ENCODE measurements at regions not wholly inside any gene's neighbourhood (a gene's known extent, or its start where the extent isn't known, plus 50 kb on each side); places are given as distances from the start of the nearest gene placed in this dataset.

DNA sequence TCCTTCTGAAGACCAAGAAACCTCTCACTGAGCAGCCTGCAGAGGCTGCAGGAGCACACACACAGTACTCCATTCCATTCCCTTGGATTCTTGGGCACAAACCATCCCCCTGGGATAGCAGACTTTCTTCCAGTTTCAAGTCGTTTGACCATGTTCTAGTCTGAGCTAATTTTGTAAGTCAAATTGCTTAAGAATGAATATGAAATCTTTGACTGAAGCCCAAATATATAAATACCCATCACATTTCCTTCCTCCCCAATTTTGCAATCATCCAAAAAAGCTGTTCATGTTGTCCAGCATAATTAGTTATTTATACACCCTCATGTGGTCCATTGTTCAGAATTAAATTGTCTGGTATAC, 231.2 kb upstream of the TPRG1 start:
- H3K4me1 ChIP-seq (ENCODE audit: control insufficient read depth, insufficient read depth, low read length): peaks cover 14% of the 10 kb centered on the region
- no peak overlapping the region for H3K9ac ChIP-seq (ENCODE audit: low read length)
- H3K27ac ChIP-seq (ENCODE audit: low read depth, low read length): no peak overlapping the region
- H3K27me3 ChIP-seq (ENCODE audit: control insufficient read depth, insufficient read depth, low read length): no peaks in the 10 kb centered on the region
- no peaks in the 10 kb centered on the region for H3K36me3 ChIP-seq (ENCODE audit: control insufficient read depth, insufficient read depth, low read length)
- H3K9me3 ChIP-seq (ENCODE audit: control insufficient read depth, insufficient read depth, low read depth, low read length): no peaks in the 10 kb centered on the region
- H3K4me3 ChIP-seq (ENCODE audit: low read depth, low read length): no peak overlapping the region

GRCh38 chr3:188941103-188941502, 230.7 kb upstream of the TPRG1 start:
- no peaks in the 10 kb centered on the region for H3K9me3 ChIP-seq (ENCODE audit: control insufficient read depth, insufficient read depth, low read depth, low read length)
- no peak overlapping the region for H3K27ac ChIP-seq (ENCODE audit: low read depth, low read length)
- no peaks in the 10 kb centered on the region for H3K27me3 ChIP-seq (ENCODE audit: control insufficient read depth, insufficient read depth, low read length)
- H3K4me3 ChIP-seq (ENCODE audit: low read depth, low read length): no peak overlapping the region
- no peaks in the 10 kb centered on the region for H3K36me3 ChIP-seq (ENCODE audit: control insufficient read depth, insufficient read depth, low read length)
- no peak overlapping the region for H3K9ac ChIP-seq (ENCODE audit: low read length)
- H3K4me1 ChIP-seq (ENCODE audit: control insufficient read depth, insufficient read depth, low read length): peaks cover 14% of the 10 kb centered on the region

- Histone ChIP-seq H3K9ac (ENCODE audit: low read length) (no peak overlapping the region), H3K27me3 (ENCODE audit: control insufficient read depth, insufficient read depth, low read length) (0 out of 2 replicates have a peak, but pooled peaks cover 3% of the 10 kb centered on the region), H3K9me3 (ENCODE audit: control insufficient read depth, insufficient read depth, low read depth, low read length) (no peaks in the 10 kb centered on the region), H3K4me3 (ENCODE audit: low read depth, low read length) (no peak overlapping the region), H3K36me3 (ENCODE audit: control insufficient read depth, insufficient read depth, low read length) (no peaks in the 10 kb centered on the region), H3K4me1 (ENCODE audit: control insufficient read depth, insufficient read depth, low read length) (peaks cover 14% of the 10 kb centered on the region), H3K27ac (ENCODE audit: low read depth, low read length) (no peak overlapping the region)
Observed at GRCh38 chr3:188942191-188942590, 229.6 kb upstream of the TPRG1 start.

GRCh38 chr3:188943591-188943990, 228.2 kb upstream of the TPRG1 start:
- no peak overlapping the region for H3K27ac ChIP-seq (ENCODE audit: low read depth, low read length)
- no peaks in the 10 kb centered on the region for H3K36me3 ChIP-seq (ENCODE audit: control insufficient read depth, insufficient read depth, low read length)

GRCh38 chr3:188944108-188944507, 227.7 kb upstream of the TPRG1 start:
- Histone ChIP-seq H3K27me3 (ENCODE audit: control insufficient read depth, insufficient read depth, low read length) (0 out of 2 replicates have a peak, but pooled peaks cover 3% of the 10 kb centered on the region), H3K36me3 (ENCODE audit: control insufficient read depth, insufficient read depth, low read length) (no peaks in the 10 kb centered on the region), H3K9ac (ENCODE audit: low read length) (no peak overlapping the region), H3K27ac (ENCODE audit: low read depth, low read length) (no peak overlapping the region), H3K9me3 (ENCODE audit: control insufficient read depth, insufficient read depth, low read depth, low read length) (no peaks in the 10 kb centered on the region), H3K4me1 (ENCODE audit: control insufficient read depth, insufficient read depth, low read length) (peaks cover 19% of the 10 kb centered on the region), H3K4me3 (ENCODE audit: low read depth, low read length) (no peak overlapping the region)

More at GRCh38 chr3:188943591-188943990, 228.2 kb upstream of the TPRG1 start:
- Histone ChIP-seq H3K9ac (ENCODE audit: low read length) (no peak overlapping the region), H3K27me3 (ENCODE audit: control insufficient read depth, insufficient read depth, low read length) (0 out of 2 replicates have a peak, but pooled peaks cover 3% of the 10 kb centered on the region), H3K9me3 (ENCODE audit: control insufficient read depth, insufficient read depth, low read depth, low read length) (no peaks in the 10 kb centered on the region), H3K4me1 (ENCODE audit: control insufficient read depth, insufficient read depth, low read length) (peaks cover 14% of the 10 kb centered on the region), H3K4me3 (ENCODE audit: low read depth, low read length) (no peak overlapping the region)

DNA sequence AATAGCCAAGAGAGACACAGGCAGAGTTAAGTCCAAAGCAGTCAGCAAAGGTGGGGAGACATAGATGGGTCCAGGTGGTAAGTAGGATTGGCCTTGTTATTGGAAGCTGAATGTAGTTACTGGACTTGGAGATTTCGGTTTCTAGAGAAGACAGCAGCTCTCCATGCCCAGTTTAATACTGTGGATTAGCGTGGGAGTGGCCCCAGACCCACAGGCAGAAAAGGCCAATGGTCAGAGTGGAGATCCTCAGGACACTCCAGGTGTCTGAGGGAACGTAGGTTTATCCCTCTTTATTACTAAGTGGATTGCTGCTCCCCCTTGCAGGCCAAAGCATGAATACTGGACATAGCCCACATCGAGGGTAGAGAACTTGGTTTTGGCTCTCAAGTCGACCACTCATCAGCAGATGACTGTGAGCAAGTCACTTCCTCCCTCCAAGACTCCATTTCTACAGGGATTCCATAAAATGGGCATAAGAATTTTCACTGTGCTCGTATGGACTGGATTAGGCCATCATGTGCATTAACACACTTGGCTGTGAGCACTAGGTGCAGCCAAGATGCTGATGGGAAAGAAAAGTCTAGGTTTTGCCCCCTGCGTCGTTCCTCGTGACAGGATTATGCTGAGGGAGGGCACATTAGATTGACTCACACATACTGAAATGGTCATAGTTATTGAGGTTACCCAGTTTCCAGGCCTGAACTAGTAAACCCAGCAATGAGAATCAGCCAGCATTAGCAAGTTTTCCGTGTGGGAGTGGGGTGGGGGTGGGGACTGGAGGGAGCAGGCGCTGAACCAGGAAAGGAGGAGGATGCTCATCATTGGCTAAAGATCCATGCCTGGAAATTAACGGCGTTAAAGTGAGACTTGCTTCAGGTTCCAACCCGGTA, 225.2 kb upstream of the TPRG1 start:
- Histone ChIP-seq H3K27ac (ENCODE audit: low read depth, low read length) (no peak overlapping the region), H3K36me3 (ENCODE audit: control insufficient read depth, insufficient read depth, low read length) (no peaks in the 10 kb centered on the region), H3K4me3 (ENCODE audit: low read depth, low read length) (peak overlapping the region; percentile 83), H3K9me3 (ENCODE audit: control insufficient read depth, insufficient read depth, low read depth, low read length) (no peaks in the 10 kb centered on the region), H3K4me1 (ENCODE audit: control insufficient read depth, insufficient read depth, low read length) (peaks cover 21% of the 10 kb centered on the region), H3K9ac (ENCODE audit: low read length) (no peak overlapping the region), H3K27me3 (ENCODE audit: control insufficient read depth, insufficient read depth, low read length) (0 out of 2 replicates have a peak, but pooled peaks cover 3% of the 10 kb centered on the region)

- Histone ChIP-seq H3K36me3 (ENCODE audit: control insufficient read depth, insufficient read depth, low read length) (no peaks in the 10 kb centered on the region), H3K27ac (ENCODE audit: low read depth, low read length) (peak overlapping the region; percentile 92), H3K9ac (ENCODE audit: low read length) (peak overlapping the region; percentile 81), H3K9me3 (ENCODE audit: control insufficient read depth, insufficient read depth, low read depth, low read length) (no peaks in the 10 kb centered on the region), H3K27me3 (ENCODE audit: control insufficient read depth, insufficient read depth, low read length) (0 out of 2 replicates have a peak, but pooled peaks cover 3% of the 10 kb centered on the region), H3K4me1 (ENCODE audit: control insufficient read depth, insufficient read depth, low read length) (peaks cover 21% of the 10 kb centered on the region), H3K4me3 (ENCODE audit: low read depth, low read length) (peak overlapping the region; percentile 83)
Observed at GRCh38 chr3:188947401-188948280, 224.1 kb upstream of the TPRG1 start.

GRCh38 chr3:188948281-188948996, 223.3 kb upstream of the TPRG1 start:
- Histone ChIP-seq H3K9me3 (ENCODE audit: control insufficient read depth, insufficient read depth, low read depth, low read length) (no peaks in the 10 kb centered on the region), H3K9ac (ENCODE audit: low read length) (peak overlapping the region; percentile 81), H3K4me1 (ENCODE audit: control insufficient read depth, insufficient read depth, low read length) (peaks cover 21% of the 10 kb centered on the region), H3K27ac (ENCODE audit: low read depth, low read length) (peak overlapping the region; percentile 92), H3K36me3 (ENCODE audit: control insufficient read depth, insufficient read depth, low read length) (no peaks in the 10 kb centered on the region), H3K27me3 (ENCODE audit: control insufficient read depth, insufficient read depth, low read length) (0 out of 2 replicates have a peak, but pooled peaks cover 3% of the 10 kb centered on the region), H3K4me3 (ENCODE audit: low read depth, low read length) (peak overlapping the region; percentile 83)

- H3K9ac ChIP-seq (ENCODE audit: low read length): no peak overlapping the region
- H3K27ac ChIP-seq (ENCODE audit: low read depth, low read length): peak overlapping the region; percentile 48; the same call in 1 of the 2 replicates
- 0 out of 2 replicates have a peak, but pooled peaks cover 3% of the 10 kb centered on the region for H3K27me3 ChIP-seq (ENCODE audit: control insufficient read depth, insufficient read depth, low read length)
- no peaks in the 10 kb centered on the region for H3K36me3 ChIP-seq (ENCODE audit: control insufficient read depth, insufficient read depth, low read length)
- H3K9me3 ChIP-seq (ENCODE audit: control insufficient read depth, insufficient read depth, low read depth, low read length): no peaks in the 10 kb centered on the region
- H3K4me1 ChIP-seq (ENCODE audit: control insufficient read depth, insufficient read depth, low read length): peaks cover 21% of the 10 kb centered on the region
- peak overlapping the region; percentile 83; the same call in 1 of the 2 replicates for H3K4me3 ChIP-seq (ENCODE audit: low read depth, low read length)
Observed at GRCh38 chr3:188948997-188949389, 222.8 kb upstream of the TPRG1 start.

DNA sequence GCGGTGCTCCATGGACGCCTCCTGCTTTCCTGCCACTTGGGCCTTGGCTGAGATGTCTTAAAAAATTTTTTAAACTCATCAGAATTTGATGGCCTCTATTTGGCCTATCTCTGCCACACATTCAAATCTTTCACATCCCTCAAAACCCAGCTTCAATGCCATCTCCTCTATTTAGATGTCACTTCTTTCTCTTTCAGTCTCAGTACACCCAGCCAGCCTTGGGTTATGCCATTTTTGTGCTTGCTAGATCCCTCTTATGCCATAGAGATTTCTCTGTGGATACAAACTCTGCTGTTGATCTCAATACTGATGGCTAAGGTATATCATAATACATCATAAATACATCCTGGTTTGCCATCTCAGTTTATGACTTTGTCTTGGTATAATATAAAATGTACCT, 222.3 kb upstream of the TPRG1 start:
- Histone ChIP-seq H3K36me3 (ENCODE audit: control insufficient read depth, insufficient read depth, low read length) (no peaks in the 10 kb centered on the region), H3K9ac (ENCODE audit: low read length) (no peak overlapping the region), H3K9me3 (ENCODE audit: control insufficient read depth, insufficient read depth, low read depth, low read length) (no peaks in the 10 kb centered on the region), H3K27me3 (ENCODE audit: control insufficient read depth, insufficient read depth, low read length) (0 out of 2 replicates have a peak, but pooled peaks cover 3% of the 10 kb centered on the region), H3K4me3 (ENCODE audit: low read depth, low read length) (no peak overlapping the region), H3K4me1 (ENCODE audit: control insufficient read depth, insufficient read depth, low read length) (peaks cover 21% of the 10 kb centered on the region), H3K27ac (ENCODE audit: low read depth, low read length) (no peak overlapping the region)

Measured in HUES6 (cell line).